Right lobe of liver (tissue), 6 donors: ENCODE measurements at regions not wholly inside any gene's neighbourhood (a gene's known extent, or its start where the extent isn't known, plus 50 kb on each side); places are given as distances from the start of the nearest gene placed in this dataset.
"Not testable (repeated sequence)": the region's sequence is repeated elsewhere in the genome, so short reads cannot be mapped to it uniquely, and the experiment has no call there.

Source experiments
- ATAC-seq, 4 donors: fragments of 200-7000 bp; cut with Tn5 transposase; one replicate each; pipeline ENCODE4 v1.9.1; 2020; ENCODE audit warnings: mild to moderate bottlenecking in 4 of 4, moderate library complexity in 4 of 4
- DNase-seq, 3 donors: peaks; one replicate each; pipeline ENCODE4 v3.0.0-alpha.2; 2020
- H3K27ac ChIP-seq, 3 donors: fragments of 200-600 bp; one replicate each; pipeline ENCODE4 v1.8.0; 2022
- H3K27me3 ChIP-seq, 2 donors: fragments of 200-600 bp; one replicate each; pipeline ENCODE4 v1.8.0; 2022
- H3K36me3 ChIP-seq, 4 donors: fragments of 200-600 bp; sonication (generic) in 1 of 4; one replicate each; pipeline versions ENCODE4 v1.5.1 to v1.8.0; 2017 to 2022; ENCODE audit warnings: control low read depth in 1 of 4
- H3K4me1 ChIP-seq, 4 donors: fragments of 200-600 bp; sonication (generic) in 1 of 4; one replicate each; pipeline versions ENCODE4 v1.5.1 to v1.8.0; 2017 to 2022; ENCODE audit warnings: control low read depth in 1 of 4
- H3K4me3 ChIP-seq, 3 donors: fragments of 200-600 bp; one replicate each; pipeline ENCODE4 v1.8.0; 2022
- H3K9me3 ChIP-seq, 4 donors: fragments of 200-600 bp; sonication (generic) in 1 of 4; one replicate each; pipeline versions ENCODE4 v1.5.1 to v1.8.0; 2017 to 2022; ENCODE audit warnings: control low read depth in 1 of 4
- CTCF ChIP-seq, 4 donors: fragments of 200-600 bp in 3 of 4; fragments of 450-650 bp in 1 of 4; IDR thresholded peaks; one replicate each; pipeline versions ENCODE4 v1.5.1 to v1.8.0; 2016 to 2022; ENCODE audit warnings: antibody characterized with exemption in 4 of 4, mild to moderate bottlenecking in 2 of 4
- POLR2A ChIP-seq: fragments of 450-650 bp; IDR thresholded peaks from one replicate; pipeline ENCODE4 v1.6.1; 2017; ENCODE audit warnings: antibody characterized with exemption, mild to moderate bottlenecking
- WGBS: methylation state at CpG from one replicate; pipeline ENCODE4 v1.1.6; 2018; ENCODE audit warnings: low coverage, low lambda C conversion rate; ENCODE audit not compliant: insufficient coverage; ENCODE audit errors: missing lambda C conversion rate; 5-methylcytosine and 5-hydroxymethylcytosine counted together
- intact Hi-C, 2 donors: fragments of 100-400 bp; cut with DNase I; formaldehyde crosslinking; loops; one replicate each; pipeline versions ENCODE4 v1.11.2 to v1.14.1; 2022
- donor health status: DM: no; HTN: yes; CAD: no.
- donor health status: DM: no; HTN: no; CAD: no.
- donor health status: DM: no; HTN: no; CAD: no.
- donor health status: DM: no; HTN: yes; CAD: no.
- donor health status: DM: no; HTN: yes; CAD: no.

- no peak for TF ChIP-seq CTCF (IDR thresholded peaks at IDR 0.05)
- no peak for TF ChIP-seq POLR2A
- H3K4me1 ChIP-seq: peaks cover 0 to 6% (median 0%) of the 10 kb centered on the region in 4 donors
- no peak overlapping the region for H3K27ac ChIP-seq
- ATAC-seq (peak in 2 of 4 donors; percentile 24 to 40), DNase-seq (no peak)
- H3K36me3 ChIP-seq: no peaks in the 10 kb centered on the region
- H3K27me3 ChIP-seq: no peaks in the 10 kb centered on the region
- intact Hi-C loops: no loop called here
- no peak overlapping the region for H3K4me3 ChIP-seq
- H3K9me3 ChIP-seq: no peaks in the 10 kb centered on the region
These were observed 155.1 kb upstream of the NR4A3 start for GRCh38 chr9:99666571-99666970.

GRCh38 chr9:99670886-99671285, 150.8 kb upstream of the NR4A3 start:
- H3K36me3 ChIP-seq, H3K27me3 ChIP-seq, DNase-seq, H3K4me1 ChIP-seq, ATAC-seq, H3K27ac ChIP-seq, H3K9me3 ChIP-seq, intact Hi-C loops, H3K4me3 ChIP-seq: not testable (repeated sequence)
- 80% methylated on average over 7 of the region's 7 CpGs for WGBS

GRCh38 chr9:99677281-99677680, 144.4 kb upstream of the NR4A3 start:
- no peaks in the 10 kb centered on the region for H3K27me3 ChIP-seq
- no peak for TF ChIP-seq POLR2A
- TF ChIP-seq CTCF (IDR thresholded peaks at IDR 0.05): no peak
- intact Hi-C loops: no loop called here
- WGBS: 50% methylated on average over 1 of the region's 1 CpG
- ATAC-seq: no peak
- peaks cover 0 to 5% (median 0%) of the 10 kb centered on the region in 4 donors for H3K4me1 ChIP-seq
- H3K27ac ChIP-seq: no peak overlapping the region
- no peak overlapping the region for H3K4me3 ChIP-seq
- DNase-seq: no peak
- H3K36me3 ChIP-seq: no peaks in the 10 kb centered on the region
- H3K9me3 ChIP-seq: peaks cover 0 to 4% (median 0%) of the 10 kb centered on the region in 4 donors

GRCh38 chr9:99678566-99678965, 143.1 kb upstream of the NR4A3 start:
- ATAC-seq: no peak
- intact Hi-C loops: no loop called here
- H3K9me3 ChIP-seq: peaks cover 0 to 4% (median 0%) of the 10 kb centered on the region in 4 donors

GRCh38 chr9:99680191-99680590, 141.5 kb upstream of the NR4A3 start:
- ATAC-seq (no peak), DNase-seq (no peak)
- intact Hi-C loops: no loop called here
- no peak for TF ChIP-seq CTCF (IDR thresholded peaks at IDR 0.05)
- no peak for TF ChIP-seq POLR2A
- H3K27ac ChIP-seq: no peak overlapping the region
- no peaks in the 10 kb centered on the region for H3K27me3 ChIP-seq
- peaks cover 0 to 4% (median 0%) of the 10 kb centered on the region in 4 donors for H3K9me3 ChIP-seq
- 73% methylated on average over 1 of the region's 1 CpG for whole genome bisulfite sequencing
- no peak overlapping the region for H3K4me3 ChIP-seq
- peaks cover 0 to 5% (median 0%) of the 10 kb centered on the region in 4 donors for H3K4me1 ChIP-seq
- H3K36me3 ChIP-seq: no peaks in the 10 kb centered on the region

More at GRCh38 chr9:99678566-99678965, 143.1 kb upstream of the NR4A3 start:
- H3K27me3 ChIP-seq: no peaks in the 10 kb centered on the region
- TF ChIP-seq CTCF (IDR thresholded peaks at IDR 0.05): no peak
- no peak for TF ChIP-seq POLR2A
- DNase-seq: no peak
- H3K27ac ChIP-seq: no peak overlapping the region
- H3K36me3 ChIP-seq: no peaks in the 10 kb centered on the region
- H3K4me3 ChIP-seq: no peak overlapping the region
- H3K4me1 ChIP-seq: peaks cover 0 to 5% (median 0%) of the 10 kb centered on the region in 4 donors
